Upper lobe of left lung (tissue), 6 donors: ENCODE measurements at regions not wholly inside any gene's neighbourhood (a gene's known extent, or its start where the extent isn't known, plus 50 kb on each side); places are given as distances from the start of the nearest gene placed in this dataset.

Experiments used
- ATAC-seq, 2 donors: fragments of 200-7000 bp; cut with Tn5 transposase; one replicate each; pipeline ENCODE4 v1.9.1; 2022; ENCODE audit warnings: mild to moderate bottlenecking in 2 of 2, moderate library complexity in 2 of 2; ENCODE audit not compliant: low FRiP score in 2 of 2
- DNase-seq, 2 donors: peaks; one replicate each; pipeline ENCODE4 v3.0.0-alpha.2; 2019 to 2020
- H3K27ac ChIP-seq, 4 donors: fragments of 200-600 bp; sonication (generic); one replicate each; pipeline ENCODE4 v1.5.1; 2016 to 2019
- H3K27me3 ChIP-seq, 4 donors: fragments of 200-600 bp; sonication (generic); one replicate each; pipeline ENCODE4 v1.5.1; 2017 to 2019
- H3K36me3 ChIP-seq, 4 donors: fragments of 200-600 bp; sonication (generic); one replicate each; pipeline ENCODE4 v1.5.1; 2016 to 2019
- H3K4me1 ChIP-seq, 4 donors: fragments of 200-600 bp; sonication (generic); one replicate each; pipeline ENCODE4 v1.5.1; 2018 to 2019
- H3K4me3 ChIP-seq, 4 donors: fragments of 200-600 bp; sonication (generic); one replicate each; pipeline ENCODE4 v1.5.1; 2017 to 2019; ENCODE audit warnings: mild to moderate bottlenecking in 2 of 4, moderate library complexity in 1 of 4
- H3K9me3 ChIP-seq, 4 donors: fragments of 200-600 bp; sonication (generic); one replicate each; pipeline ENCODE4 v1.5.1; 2018 to 2019
- EP300 ChIP-seq, 4 donors: sonication (generic); formaldehyde crosslinking; IDR thresholded peaks; one replicate each; pipeline ENCODE4 v1.5.1; 2017; ENCODE audit warnings: antibody characterized with exemption in 4 of 4, control low read depth in 2 of 4
- POLR2A ChIP-seq, 4 donors: fragments of 450-650 bp; IDR thresholded peaks; one replicate each; pipeline ENCODE4 v1.5.1; 2016 to 2017; ENCODE audit warnings: antibody characterized with exemption in 4 of 4, mild to moderate bottlenecking in 2 of 4
- POLR2AphosphoS5 ChIP-seq, 2 donors: sonication (generic); formaldehyde crosslinking; IDR thresholded peaks; one replicate each; pipeline ENCODE4 v1.5.1; 2017; ENCODE audit warnings: antibody characterized with exemption in 2 of 2
- WGBS, 2 donors: methylation state at CpG; one replicate each; pipeline ENCODE4 v1.1.5; 2017 to 2018; 5-methylcytosine and 5-hydroxymethylcytosine counted together
- TF ChIP-seq, protein P1 (sequence below), 6 experiments: fragments of 450-650 bp in 4 of 6; fragments of 200-600 bp in 2 of 6; sonication (generic) in 2 of 6; IDR thresholded peaks; one replicate each; pipeline ENCODE4 v1.5.1; 2016 to 2019; ENCODE audit warnings: antibody characterized with exemption in 6 of 6
- donor health status: DM: no; HTN: no; CAD: no; lungs with moderate emphysema.
- donor health status: DM: no; HTN: yes; CAD: no; lungs with severe emphysema.

GRCh38 chrX:40444798-40445496, 135.8 kb upstream of the ATP6AP2 start:
- no peaks in the 10 kb centered on the region for H3K9me3 ChIP-seq
- ATAC-seq (no peak), DNase-seq (no peak)
- peaks cover 0 to 6% (median 1%) of the 10 kb centered on the region in 4 donors for H3K4me1 ChIP-seq
- no peak overlapping the region for H3K27ac ChIP-seq
- 74 to 76% methylated on average over 7 to 12 of the region's 12 CpGs for WGBS, 2 donors
- H3K27me3 ChIP-seq: no peaks in the 10 kb centered on the region
- no peak for TF ChIP-seq EP300 (IDR thresholded peaks at IDR 0.05)
- no peaks in the 10 kb centered on the region for H3K36me3 ChIP-seq
- no peak overlapping the region for H3K4me3 ChIP-seq

DNA sequence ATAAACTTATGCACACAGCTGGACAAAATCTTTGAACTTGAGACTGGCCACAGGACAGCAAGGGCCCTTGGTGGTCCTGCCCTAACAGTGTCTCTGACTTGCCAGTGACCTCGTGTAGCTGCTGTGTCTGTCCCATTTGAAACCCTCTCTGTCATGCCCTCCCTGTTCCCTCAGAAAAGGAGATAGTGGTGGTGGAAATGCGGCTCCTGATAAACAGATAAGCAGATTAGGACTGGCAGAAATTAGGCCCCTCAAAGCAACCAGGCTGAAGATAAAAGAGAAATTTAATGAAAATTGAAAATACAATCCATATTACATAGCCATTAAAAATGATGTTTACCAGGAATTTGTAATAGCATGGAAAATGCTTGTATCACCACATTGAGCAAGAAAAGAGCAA, 136.6 kb upstream of the ATP6AP2 start:
- ATAC-seq (no peak), DNase-seq (no peak)
- no peaks in the 10 kb centered on the region for H3K9me3 ChIP-seq
- H3K27ac ChIP-seq: no peak overlapping the region
- H3K4me3 ChIP-seq: no peak overlapping the region
- WGBS, 2 donors: 72 to 93% methylated on average over 2 of the region's 2 CpGs
- H3K27me3 ChIP-seq: no peaks in the 10 kb centered on the region
- no peaks in the 10 kb centered on the region for H3K36me3 ChIP-seq
- no peak for TF ChIP-seq POLR2AphosphoS5 (IDR thresholded peaks at IDR 0.05)
- no peak for TF ChIP-seq POLR2A (IDR thresholded peaks at IDR 0.05)
- TF ChIP-seq, protein P1, sequence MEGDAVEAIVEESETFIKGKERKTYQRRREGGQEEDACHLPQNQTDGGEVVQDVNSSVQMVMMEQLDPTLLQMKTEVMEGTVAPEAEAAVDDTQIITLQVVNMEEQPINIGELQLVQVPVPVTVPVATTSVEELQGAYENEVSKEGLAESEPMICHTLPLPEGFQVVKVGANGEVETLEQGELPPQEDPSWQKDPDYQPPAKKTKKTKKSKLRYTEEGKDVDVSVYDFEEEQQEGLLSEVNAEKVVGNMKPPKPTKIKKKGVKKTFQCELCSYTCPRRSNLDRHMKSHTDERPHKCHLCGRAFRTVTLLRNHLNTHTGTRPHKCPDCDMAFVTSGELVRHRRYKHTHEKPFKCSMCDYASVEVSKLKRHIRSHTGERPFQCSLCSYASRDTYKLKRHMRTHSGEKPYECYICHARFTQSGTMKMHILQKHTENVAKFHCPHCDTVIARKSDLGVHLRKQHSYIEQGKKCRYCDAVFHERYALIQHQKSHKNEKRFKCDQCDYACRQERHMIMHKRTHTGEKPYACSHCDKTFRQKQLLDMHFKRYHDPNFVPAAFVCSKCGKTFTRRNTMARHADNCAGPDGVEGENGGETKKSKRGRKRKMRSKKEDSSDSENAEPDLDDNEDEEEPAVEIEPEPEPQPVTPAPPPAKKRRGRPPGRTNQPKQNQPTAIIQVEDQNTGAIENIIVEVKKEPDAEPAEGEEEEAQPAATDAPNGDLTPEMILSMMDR (IDR thresholded peaks at IDR 0.05): no peak
- no peak for TF ChIP-seq EP300 (IDR thresholded peaks at IDR 0.05)
- H3K4me1 ChIP-seq: no peaks in the 10 kb centered on the region

GRCh38 chrX:40440866-40441265, 139.9 kb upstream of the ATP6AP2 start:
- Histone ChIP-seq H3K4me3 (no peak overlapping the region), H3K9me3 (no peaks in the 10 kb centered on the region), H3K27ac (no peak overlapping the region), H3K4me1 (no peaks in the 10 kb centered on the region), H3K27me3 (no peaks in the 10 kb centered on the region), H3K36me3 (no peaks in the 10 kb centered on the region)
- 60 to 89% methylated on average over 1 to 3 of the region's 3 CpGs for WGBS, 2 donors
- DNase-seq: no peak
- TF ChIP-seq EP300 (IDR thresholded peaks at IDR 0.05) (no peak), POLR2AphosphoS5 (IDR thresholded peaks at IDR 0.05) (no peak), POLR2A (IDR thresholded peaks at IDR 0.05) (no peak)
- no peak for ATAC-seq

DNA sequence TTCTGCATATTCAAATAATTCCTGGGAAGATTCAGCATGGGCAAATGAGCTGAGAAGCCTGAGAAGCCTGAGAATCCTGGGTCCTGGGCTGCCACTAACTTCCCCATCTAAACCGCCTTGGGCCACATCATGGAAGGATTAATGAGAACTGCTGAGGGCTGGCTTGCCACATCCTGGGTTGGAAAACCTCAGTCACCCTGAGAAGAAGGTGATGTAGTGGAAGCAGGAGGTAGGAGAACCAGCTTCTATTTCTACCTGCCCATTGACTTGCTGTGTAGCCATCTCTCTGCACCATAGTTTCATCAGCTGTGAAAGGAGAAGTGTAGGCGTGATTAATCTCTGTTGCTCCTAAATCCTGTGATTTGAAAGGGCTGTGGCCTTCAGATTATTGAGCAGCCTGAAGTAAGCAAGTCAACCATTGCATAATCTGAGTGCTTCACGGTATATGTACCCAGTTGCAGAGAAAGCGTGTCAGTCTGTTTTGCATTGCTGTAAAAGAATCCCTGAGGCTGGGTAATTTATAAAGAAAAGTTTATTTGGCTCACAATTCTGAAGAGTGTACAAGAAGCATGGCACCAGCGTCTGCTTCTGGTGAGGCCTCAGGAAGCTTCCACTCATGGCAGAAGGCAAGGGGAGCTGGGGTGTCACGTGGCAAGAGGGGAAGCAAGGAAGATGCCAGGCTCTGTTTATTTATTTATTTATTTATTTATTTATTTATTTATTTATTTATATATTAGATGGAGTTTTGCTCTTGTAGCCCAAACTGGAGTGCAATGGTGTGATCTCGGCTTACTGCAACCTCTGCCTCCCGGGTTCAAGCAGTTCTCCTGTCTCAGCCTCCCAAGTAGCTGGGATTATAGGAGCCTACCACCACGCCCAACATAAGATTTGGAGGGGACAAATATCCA, 140.9 kb upstream of the ATP6AP2 start:
- no peaks in the 10 kb centered on the region for H3K27me3 ChIP-seq
- ATAC-seq (no peak), DNase-seq (no peak)
- no peak overlapping the region for H3K4me3 ChIP-seq
- no peaks in the 10 kb centered on the region for H3K4me1 ChIP-seq
- 82 to 85% methylated on average over 9 of the region's 9 CpGs for WGBS, 2 donors
- TF ChIP-seq, protein P1 (IDR thresholded peaks at IDR 0.05): no peak
- no peak for TF ChIP-seq POLR2AphosphoS5 (IDR thresholded peaks at IDR 0.05)
- no peak for TF ChIP-seq EP300 (IDR thresholded peaks at IDR 0.05)
- no peak for TF ChIP-seq POLR2A (IDR thresholded peaks at IDR 0.05)
- H3K9me3 ChIP-seq: no peaks in the 10 kb centered on the region
- no peaks in the 10 kb centered on the region for H3K36me3 ChIP-seq
- no peak overlapping the region for H3K27ac ChIP-seq

- no peak for ATAC-seq
- WGBS, 2 donors: 73 to 92% methylated on average over 3 to 4 of the region's 4 CpGs
- Histone ChIP-seq H3K27ac (no peak overlapping the region), H3K9me3 (no peaks in the 10 kb centered on the region), H3K36me3 (no peaks in the 10 kb centered on the region), H3K4me3 (no peak overlapping the region), H3K4me1 (no peaks in the 10 kb centered on the region), H3K27me3 (no peaks in the 10 kb centered on the region)
- DNase-seq: no peak
- TF ChIP-seq POLR2AphosphoS5 (IDR thresholded peaks at IDR 0.05): no peak
- TF ChIP-seq EP300 (IDR thresholded peaks at IDR 0.05): no peak
- TF ChIP-seq, protein P1 (IDR thresholded peaks at IDR 0.05): no peak
- no peak for TF ChIP-seq POLR2A (IDR thresholded peaks at IDR 0.05)
These were observed 143.4 kb upstream of the ATP6AP2 start for GRCh38 chrX:40437348-40437747.
